ENCODE measurements at regions not wholly inside any gene's neighbourhood (a gene's known extent, or its start where the extent isn't known, plus 50 kb on each side); places are given as distances from the start of the nearest gene placed in this dataset.

DNA sequence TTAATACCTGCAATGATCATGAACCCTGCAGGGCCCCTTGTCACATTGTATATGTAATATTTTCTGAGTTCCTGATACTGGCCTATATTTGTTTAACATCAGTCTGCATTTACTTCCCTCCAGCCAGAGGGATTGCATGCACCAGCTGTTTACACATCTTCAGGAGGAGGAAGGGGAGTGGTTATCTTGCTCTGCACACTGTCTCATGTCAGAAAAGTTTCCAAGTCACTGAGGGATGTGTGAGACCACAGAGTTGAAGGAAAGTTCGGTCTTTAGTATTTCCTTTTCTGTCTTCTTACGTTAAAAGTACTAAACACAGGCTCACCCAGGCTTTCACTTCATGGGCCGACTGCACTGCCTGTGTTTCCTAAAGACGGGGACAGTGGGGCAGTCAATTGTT lies 574.1 kb downstream of the LMO4 start:
- H3K4me2 ChIP-seq (ENCODE audit: low read length): no peak overlapping the region; the same call in 1 of the 2 replicates
- no peaks in the 10 kb centered on the region for H3K79me2 ChIP-seq (ENCODE audit: insufficient read depth, low read depth, low read length)
- no peaks in the 10 kb centered on the region for H4K20me1 ChIP-seq (ENCODE audit: insufficient read depth, low read length)
- DNase-seq (ENCODE audit: low spot score): no peak
- no peaks in the 10 kb centered on the region for H3K36me3 ChIP-seq (ENCODE audit: insufficient read depth, low read length)
- no TSS peak for BruUV-seq (replicated peaks)
- TF ChIP-seq CTCF (conservative IDR thresholded peaks at IDR 0.05; ENCODE audit: low read length) (no peak), EZH2phosphoT487 (IDR thresholded peaks at IDR 0.05; ENCODE audit: borderline replicate concordance, low read depth, low read length) (no peak)
- no peak overlapping the region for H3K4me3 ChIP-seq (ENCODE audit: low read depth, low read length, poor library complexity, severe bottlenecking)
- intact Hi-C loops (cut with micrococcal nuclease; ENCODE audit: unreplicated experiment): no loop called here
- no peaks in the 10 kb centered on the region for H3K4me1 ChIP-seq (ENCODE audit: insufficient read depth, low read length, poor library complexity, severe bottlenecking)
- no peaks in the 10 kb centered on the region for H3K9me2 ChIP-seq (ENCODE audit: insufficient read depth, low read length)
- ChIA-PET CTCF (ENCODE audit: unreplicated experiment) (no interaction called here), POLR2A (no interaction called here)
- no peak overlapping the region for H3K27ac ChIP-seq (ENCODE audit: low read depth, low read length, poor library complexity, severe bottlenecking)
- no peak overlapping the region for H2AFZ ChIP-seq (ENCODE audit: low read length)
- H3K9me3 ChIP-seq (ENCODE audit: low read length): no peaks in the 10 kb centered on the region

GRCh38 chr1:87903242-87903641 lies 574.6 kb downstream of the LMO4 start:
- H3K36me3 ChIP-seq (ENCODE audit: insufficient read depth, low read length): no peaks in the 10 kb centered on the region
- H3K79me2 ChIP-seq (ENCODE audit: insufficient read depth, low read depth, low read length): no peaks in the 10 kb centered on the region
- TF ChIP-seq EZH2phosphoT487 (IDR thresholded peaks at IDR 0.05; ENCODE audit: borderline replicate concordance, low read depth, low read length) (no peak), CTCF (conservative IDR thresholded peaks at IDR 0.05; ENCODE audit: low read length) (no peak)
- no peak overlapping the region; the same call in 1 of the 2 replicates for H3K4me2 ChIP-seq (ENCODE audit: low read length)
- H3K4me1 ChIP-seq (ENCODE audit: insufficient read depth, low read length, poor library complexity, severe bottlenecking): no peaks in the 10 kb centered on the region
- no peaks in the 10 kb centered on the region for H4K20me1 ChIP-seq (ENCODE audit: insufficient read depth, low read length)
- H3K9me2 ChIP-seq (ENCODE audit: insufficient read depth, low read length): no peaks in the 10 kb centered on the region
- no peak for DNase-seq (ENCODE audit: low spot score)
- no peak overlapping the region for H3K4me3 ChIP-seq (ENCODE audit: low read depth, low read length, poor library complexity, severe bottlenecking)
- H2AFZ ChIP-seq (ENCODE audit: low read length): no peak overlapping the region
- H3K9me3 ChIP-seq (ENCODE audit: low read length): no peaks in the 10 kb centered on the region
- no peak overlapping the region for H3K27ac ChIP-seq (ENCODE audit: low read depth, low read length, poor library complexity, severe bottlenecking)
- ChIA-PET CTCF (ENCODE audit: unreplicated experiment) (no interaction called here), POLR2A (no interaction called here)
- intact Hi-C loops (cut with micrococcal nuclease; ENCODE audit: unreplicated experiment): no loop called here
- BruUV-seq (replicated peaks): no TSS peak

DNA sequence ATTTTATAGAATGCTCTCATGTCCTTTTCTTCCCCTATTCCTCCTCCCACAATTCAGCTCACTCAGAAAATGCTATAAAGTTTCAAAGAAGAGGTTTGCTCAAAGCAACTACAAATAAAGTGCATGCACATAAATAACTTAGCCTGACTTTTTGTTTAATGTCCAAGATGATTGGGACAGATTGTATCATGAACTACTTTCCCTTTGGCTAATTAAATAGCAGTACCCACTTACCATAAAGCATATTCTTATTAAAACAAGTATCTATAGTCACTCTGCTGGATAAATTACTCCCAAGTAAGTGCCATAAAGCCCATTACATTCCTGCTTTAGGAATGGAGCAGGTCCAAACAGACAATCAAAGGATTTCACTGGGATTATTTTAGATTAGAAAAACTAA lies 576.0 kb downstream of the LMO4 start:
- BruUV-seq (replicated peaks): no TSS peak
- H3K9me3 ChIP-seq (ENCODE audit: low read length): no peaks in the 10 kb centered on the region
- no peaks in the 10 kb centered on the region for H4K20me1 ChIP-seq (ENCODE audit: insufficient read depth, low read length)
- no peak overlapping the region for H3K4me3 ChIP-seq (ENCODE audit: low read depth, low read length, poor library complexity, severe bottlenecking)
- no peaks in the 10 kb centered on the region for H3K79me2 ChIP-seq (ENCODE audit: insufficient read depth, low read depth, low read length)
- intact Hi-C loops (cut with micrococcal nuclease; ENCODE audit: unreplicated experiment): no loop called here
- no peak for TF ChIP-seq CTCF (conservative IDR thresholded peaks at IDR 0.05; ENCODE audit: low read length)
- TF ChIP-seq EZH2phosphoT487 (IDR thresholded peaks at IDR 0.05; ENCODE audit: borderline replicate concordance, low read depth, low read length): no peak
- H2AFZ ChIP-seq (ENCODE audit: low read length): no peak overlapping the region
- no peak overlapping the region for H3K4me2 ChIP-seq (ENCODE audit: low read length)
- no peaks in the 10 kb centered on the region for H3K9me2 ChIP-seq (ENCODE audit: insufficient read depth, low read length)
- H3K27ac ChIP-seq (ENCODE audit: low read depth, low read length, poor library complexity, severe bottlenecking): no peak overlapping the region
- H3K36me3 ChIP-seq (ENCODE audit: insufficient read depth, low read length): no peaks in the 10 kb centered on the region
- no peaks in the 10 kb centered on the region for H3K4me1 ChIP-seq (ENCODE audit: insufficient read depth, low read length, poor library complexity, severe bottlenecking)
- no peak for DNase-seq (ENCODE audit: low spot score)
- POLR2A ChIA-PET: no interaction called here
- CTCF ChIA-PET (ENCODE audit: unreplicated experiment): no interaction called here

Data from OCI-LY7 (cell line).